Thoracic aorta (tissue), 2 donors: ENCODE measurements at regions not wholly inside any gene's neighbourhood (a gene's known extent, or its start where the extent isn't known, plus 50 kb on each side); places are given as distances from the start of the nearest gene placed in this dataset.
A peak's percentile ranks its signal among the peaks of the same experiment; 100 is the strongest.

ENCODE experiments used
- ATAC-seq: fragments of 150-250 bp; one replicate; pipeline ENCODE4 v1.8.0; 2017; ENCODE audit warnings: low read depth; ENCODE audit not compliant: insufficient number of reproducible peaks, low FRiP score
- DNase-seq: peaks from one replicate; pipeline ENCODE4 v3.0.0-alpha.2; 2020; ENCODE audit warnings: low spot score
- H3K27ac ChIP-seq, 2 donors: fragments of 200-600 bp; sonication (generic); 1 replicate in 1 of 2; 2 replicates in 1 of 2; pipeline ENCODE4 v1.5.1; 2016; ENCODE audit warnings: mild to moderate bottlenecking in 2 of 2, moderate library complexity in 2 of 2
- H3K27me3 ChIP-seq: fragments of 200-600 bp; sonication (generic); replicated peaks from 2 replicates; pipeline ENCODE4 v1.6.0; 2016; ENCODE audit warnings: mild to moderate bottlenecking; ENCODE audit not compliant: insufficient read depth
- H3K36me3 ChIP-seq: fragments of 200-600 bp; sonication (generic); one replicate; pipeline ENCODE4 v1.5.1; 2016
- H3K4me1 ChIP-seq, 2 donors: fragments of 200-600 bp; sonication (generic); 1 replicate in 1 of 2; 2 replicates in 1 of 2; pipeline versions ENCODE4 v1.5.1 to v1.6.0; 2016; ENCODE audit warnings: low read depth in 2 of 2, mild to moderate bottlenecking in 1 of 2; ENCODE audit not compliant: control insufficient read depth in 1 of 2
- H3K4me3 ChIP-seq: fragments of 200-600 bp; sonication (generic); 2 replicates; pipeline ENCODE4 v1.5.1; 2016; ENCODE audit warnings: mild to moderate bottlenecking
- H3K9me3 ChIP-seq: fragments of 200-600 bp; sonication (generic); 2 replicates; pipeline ENCODE4 v1.5.1; 2016
- TF ChIP-seq, protein P1 (sequence below): fragments of 200-600 bp; sonication (generic); IDR thresholded peaks from one replicate; pipeline ENCODE4 v1.5.1; 2019; ENCODE audit warnings: antibody characterized with exemption

GRCh38 chr17:33615861-33616260, 322.8 kb upstream of the ASIC2 start:
- ATAC-seq (no peak), DNase-seq (no peak)
- no peak overlapping the region for H3K27ac ChIP-seq
- H3K4me1 ChIP-seq: peaks cover 0 to 16% of the 10 kb centered on the region in 2 donors
- TF ChIP-seq, protein P1, sequence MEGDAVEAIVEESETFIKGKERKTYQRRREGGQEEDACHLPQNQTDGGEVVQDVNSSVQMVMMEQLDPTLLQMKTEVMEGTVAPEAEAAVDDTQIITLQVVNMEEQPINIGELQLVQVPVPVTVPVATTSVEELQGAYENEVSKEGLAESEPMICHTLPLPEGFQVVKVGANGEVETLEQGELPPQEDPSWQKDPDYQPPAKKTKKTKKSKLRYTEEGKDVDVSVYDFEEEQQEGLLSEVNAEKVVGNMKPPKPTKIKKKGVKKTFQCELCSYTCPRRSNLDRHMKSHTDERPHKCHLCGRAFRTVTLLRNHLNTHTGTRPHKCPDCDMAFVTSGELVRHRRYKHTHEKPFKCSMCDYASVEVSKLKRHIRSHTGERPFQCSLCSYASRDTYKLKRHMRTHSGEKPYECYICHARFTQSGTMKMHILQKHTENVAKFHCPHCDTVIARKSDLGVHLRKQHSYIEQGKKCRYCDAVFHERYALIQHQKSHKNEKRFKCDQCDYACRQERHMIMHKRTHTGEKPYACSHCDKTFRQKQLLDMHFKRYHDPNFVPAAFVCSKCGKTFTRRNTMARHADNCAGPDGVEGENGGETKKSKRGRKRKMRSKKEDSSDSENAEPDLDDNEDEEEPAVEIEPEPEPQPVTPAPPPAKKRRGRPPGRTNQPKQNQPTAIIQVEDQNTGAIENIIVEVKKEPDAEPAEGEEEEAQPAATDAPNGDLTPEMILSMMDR: no peak
- no peaks in the 10 kb centered on the region for H3K36me3 ChIP-seq
- no peaks in the 10 kb centered on the region for H3K27me3 ChIP-seq
- no peak overlapping the region for H3K4me3 ChIP-seq
- H3K9me3 ChIP-seq: no peaks in the 10 kb centered on the region

- no peak overlapping the region for H3K4me3 ChIP-seq
- no peak for ATAC-seq
- TF ChIP-seq, protein P1: no peak
- no peak for DNase-seq
- H3K4me1 ChIP-seq: peaks cover 12 to 30% of the 10 kb centered on the region in 2 donors
- H3K27ac ChIP-seq: peak overlapping the region; percentile 60 to 73
- no peaks in the 10 kb centered on the region for H3K9me3 ChIP-seq
- H3K27me3 ChIP-seq: no peaks in the 10 kb centered on the region
- H3K36me3 ChIP-seq: no peaks in the 10 kb centered on the region
Measured at GRCh38 chr17:33623841-33624240, 330.7 kb upstream of the ASIC2 start.

DNA sequence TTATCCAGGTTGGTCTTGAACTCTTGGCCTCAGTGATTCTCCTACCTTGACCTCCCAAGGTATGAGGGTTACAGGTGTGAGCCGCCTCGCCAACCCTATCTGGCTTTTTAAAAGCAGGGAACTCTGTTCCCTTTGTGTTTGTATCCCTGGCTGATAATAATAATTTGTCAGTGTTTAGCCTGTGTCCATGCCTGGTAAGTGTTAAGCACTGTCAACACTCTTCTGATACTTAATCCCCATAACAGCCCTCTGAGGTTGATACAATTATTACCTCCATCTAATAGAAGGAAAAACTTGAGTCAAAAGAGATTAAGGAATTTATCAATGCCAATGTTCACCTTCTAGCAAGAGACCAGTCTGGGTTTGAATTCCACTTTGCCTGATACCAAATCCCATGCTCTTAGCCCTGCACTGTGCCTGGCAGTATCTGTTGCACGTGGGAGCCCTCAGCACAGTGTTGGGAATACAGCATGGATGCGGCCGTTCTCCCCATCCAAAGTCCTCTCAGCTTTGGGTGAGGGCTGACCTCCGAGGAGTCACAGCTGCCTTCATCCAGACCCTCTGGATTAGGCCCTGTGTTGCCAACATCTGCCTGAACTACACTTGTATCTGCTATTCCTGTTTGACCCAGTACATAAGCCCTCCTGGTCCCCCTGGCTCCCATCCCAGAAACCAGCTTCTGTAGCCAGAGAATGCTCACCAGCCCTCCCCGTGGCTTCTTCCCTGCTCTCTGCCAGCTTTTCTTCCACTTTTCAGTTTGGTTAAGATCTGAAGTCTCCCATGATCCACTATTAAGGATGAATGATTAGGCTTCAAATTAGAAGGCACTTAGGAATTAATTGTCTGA, 335.6 kb upstream of the ASIC2 start:
- Histone ChIP-seq H3K36me3 (no peaks in the 10 kb centered on the region), H3K4me1 (peaks cover 2 to 6% of the 10 kb centered on the region in 2 donors), H3K27ac (no peak overlapping the region), H3K4me3 (no peak overlapping the region), H3K27me3 (no peaks in the 10 kb centered on the region), H3K9me3 (no peaks in the 10 kb centered on the region)
- no peak for DNase-seq
- TF ChIP-seq, protein P1: no peak
- ATAC-seq: no peak

GRCh38 chr17:33633446-33633845, 340.4 kb upstream of the ASIC2 start:
- TF ChIP-seq, protein P1: no peak
- no peak for DNase-seq
- no peak overlapping the region for H3K27ac ChIP-seq
- H3K9me3 ChIP-seq: no peaks in the 10 kb centered on the region
- H3K36me3 ChIP-seq: no peaks in the 10 kb centered on the region
- no peaks in the 10 kb centered on the region for H3K27me3 ChIP-seq
- no peak for ATAC-seq
- H3K4me3 ChIP-seq: no peak overlapping the region
- H3K4me1 ChIP-seq: no peaks in the 10 kb centered on the region

DNA sequence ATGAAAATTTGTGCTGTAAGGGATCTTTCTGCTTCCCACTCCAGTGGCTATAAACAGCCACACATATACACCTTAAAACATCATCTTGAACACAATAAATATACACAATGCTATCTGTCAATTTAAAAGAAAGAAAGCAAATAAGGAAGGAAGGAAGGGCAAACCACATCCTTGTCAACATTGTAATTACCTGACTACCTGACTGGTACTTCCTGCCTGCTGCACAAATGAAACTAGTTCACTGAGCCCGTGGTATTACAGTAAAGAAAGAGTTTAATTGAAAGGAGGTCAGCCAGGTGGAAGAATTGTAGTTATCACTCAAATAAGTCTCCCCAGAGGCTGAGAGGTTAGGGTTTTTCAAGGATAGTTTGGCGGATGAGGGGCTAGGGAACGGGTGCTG, 344.4 kb upstream of the ASIC2 start:
- no peak overlapping the region for H3K27ac ChIP-seq

More for the DNA sequence above, 344.4 kb upstream of the ASIC2 start:
- no peaks in the 10 kb centered on the region for H3K27me3 ChIP-seq
- no peaks in the 10 kb centered on the region for H3K4me1 ChIP-seq
- TF ChIP-seq, protein P1: no peak
- H3K4me3 ChIP-seq: no peak overlapping the region
- H3K9me3 ChIP-seq: no peaks in the 10 kb centered on the region
- no peak for DNase-seq
- no peaks in the 10 kb centered on the region for H3K36me3 ChIP-seq
- ATAC-seq: no peak
